HUES6 (cell line): ENCODE measurements at regions not wholly inside any gene's neighbourhood (a gene's known extent, or its start where the extent isn't known, plus 50 kb on each side); places are given as distances from the start of the nearest gene placed in this dataset.

Experiments used
- H3K27ac ChIP-seq: 2 replicates; pipeline ENCODE4 v1.7.0; 2013; ENCODE audit warnings: low read depth, mild to moderate bottlenecking, low read length, inconsistent platforms
- H3K27me3 ChIP-seq: 2 replicates; pipeline ENCODE4 v1.6.1; 2013; ENCODE audit warnings: low read length; ENCODE audit not compliant: control insufficient read depth, insufficient read depth
- H3K36me3 ChIP-seq: 2 replicates; pipeline ENCODE4 v1.6.1; 2013; ENCODE audit warnings: low read length; ENCODE audit not compliant: control insufficient read depth, insufficient read depth
- H3K4me1 ChIP-seq: 2 replicates; pipeline ENCODE4 v1.6.1; 2013; ENCODE audit warnings: low read length; ENCODE audit not compliant: control insufficient read depth, insufficient read depth
- H3K4me3 ChIP-seq: 2 replicates; pipeline ENCODE4 v1.5.1; 2013; ENCODE audit warnings: low read depth, low read length
- H3K9ac ChIP-seq: one replicate; pipeline ENCODE4 v1.6.1; 2013; ENCODE audit warnings: mild to moderate bottlenecking, low read length
- H3K9me3 ChIP-seq: 2 replicates; pipeline ENCODE4 v1.6.1; 2013; ENCODE audit warnings: low read depth, low read length; ENCODE audit not compliant: control insufficient read depth, insufficient read depth

- Histone ChIP-seq H3K9me3 (no peaks in the 10 kb centered on the region), H3K27ac (no peak overlapping the region), H3K27me3 (no peaks in the 10 kb centered on the region), H3K4me3 (no peak overlapping the region), H3K9ac (no peak overlapping the region), H3K36me3 (no peaks in the 10 kb centered on the region), H3K4me1 (no peaks in the 10 kb centered on the region)
These were observed 527.4 kb upstream of the IGFBP3 start for GRCh38 chr7:46448478-46448877.

- H3K4me3 ChIP-seq = no peak overlapping the region
- no peaks in the 10 kb centered on the region for H3K4me1 ChIP-seq
- H3K36me3 ChIP-seq = no peaks in the 10 kb centered on the region
- H3K9ac ChIP-seq = no peak overlapping the region
- H3K27me3 ChIP-seq = no peaks in the 10 kb centered on the region
- H3K9me3 ChIP-seq = no peaks in the 10 kb centered on the region
- no peak overlapping the region for H3K27ac ChIP-seq
These were observed 525.1 kb upstream of the IGFBP3 start for GRCh38 chr7:46446151-46446550.

- H3K27ac ChIP-seq = no peak overlapping the region
- H3K27me3 ChIP-seq = no peaks in the 10 kb centered on the region
- no peak overlapping the region for H3K4me3 ChIP-seq
- no peak overlapping the region for H3K9ac ChIP-seq
- no peaks in the 10 kb centered on the region for H3K4me1 ChIP-seq
- no peaks in the 10 kb centered on the region for H3K9me3 ChIP-seq
- H3K36me3 ChIP-seq = no peaks in the 10 kb centered on the region
These were observed 523.2 kb upstream of the IGFBP3 start for GRCh38 chr7:46444256-46444655.

GRCh38 chr7:46440186-46440585 lies 519.1 kb upstream of the IGFBP3 start:
- no peaks in the 10 kb centered on the region for H3K4me1 ChIP-seq
- no peaks in the 10 kb centered on the region for H3K36me3 ChIP-seq
- H3K27me3 ChIP-seq = no peaks in the 10 kb centered on the region
- H3K4me3 ChIP-seq = no peak overlapping the region
- 0 out of 2 replicates have a peak, but pooled peaks cover 5% of the 10 kb centered on the region for H3K9me3 ChIP-seq
- H3K9ac ChIP-seq = no peak overlapping the region
- no peak overlapping the region for H3K27ac ChIP-seq

GRCh38 chr7:46432708-46433107 lies 511.6 kb upstream of the IGFBP3 start:
- Histone ChIP-seq H3K4me1 (no peaks in the 10 kb centered on the region), H3K9me3 (peaks cover 8% of the 10 kb centered on the region; the same call in 1 of the 2 replicates), H3K4me3 (no peak overlapping the region), H3K27me3 (no peaks in the 10 kb centered on the region), H3K27ac (no peak overlapping the region), H3K9ac (no peak overlapping the region), H3K36me3 (no peaks in the 10 kb centered on the region)

- Histone ChIP-seq H3K9ac (no peak overlapping the region), H3K9me3 (no peaks in the 10 kb centered on the region; the same call in 1 of the 2 replicates), H3K36me3 (no peaks in the 10 kb centered on the region), H3K27me3 (no peaks in the 10 kb centered on the region), H3K4me3 (no peak overlapping the region), H3K27ac (no peak overlapping the region), H3K4me1 (no peaks in the 10 kb centered on the region)
These were observed 507.2 kb upstream of the IGFBP3 start for GRCh38 chr7:46428295-46428694.

GRCh38 chr7:46424934-46425333 lies 503.9 kb upstream of the IGFBP3 start:
- Histone ChIP-seq H3K9ac (no peak overlapping the region), H3K36me3 (no peaks in the 10 kb centered on the region), H3K4me3 (no peak overlapping the region), H3K4me1 (no peaks in the 10 kb centered on the region), H3K9me3 (no peaks in the 10 kb centered on the region), H3K27me3 (no peaks in the 10 kb centered on the region), H3K27ac (no peak overlapping the region)

- Histone ChIP-seq H3K27ac (no peak overlapping the region), H3K36me3 (no peaks in the 10 kb centered on the region), H3K27me3 (no peaks in the 10 kb centered on the region), H3K9me3 (no peaks in the 10 kb centered on the region), H3K9ac (no peak overlapping the region), H3K4me1 (no peaks in the 10 kb centered on the region), H3K4me3 (no peak overlapping the region)
These were observed 500.6 kb upstream of the IGFBP3 start for GRCh38 chr7:46421441-46422230.

GRCh38 chr7:46414946-46415345 lies 493.9 kb upstream of the IGFBP3 start:
- Histone ChIP-seq H3K27me3 (no peaks in the 10 kb centered on the region), H3K4me3 (no peak overlapping the region), H3K4me1 (no peaks in the 10 kb centered on the region), H3K36me3 (no peaks in the 10 kb centered on the region), H3K27ac (no peak overlapping the region), H3K9me3 (no peaks in the 10 kb centered on the region), H3K9ac (no peak overlapping the region)

GRCh38 chr7:46411236-46411635 lies 490.2 kb upstream of the IGFBP3 start:
- Histone ChIP-seq H3K4me1 (no peaks in the 10 kb centered on the region), H3K27me3 (no peaks in the 10 kb centered on the region), H3K9ac (no peak overlapping the region), H3K9me3 (no peaks in the 10 kb centered on the region), H3K4me3 (no peak overlapping the region), H3K27ac (no peak overlapping the region), H3K36me3 (no peaks in the 10 kb centered on the region)

- no peak overlapping the region for H3K4me3 ChIP-seq
- no peaks in the 10 kb centered on the region for H3K9me3 ChIP-seq
- no peak overlapping the region for H3K9ac ChIP-seq
- no peaks in the 10 kb centered on the region for H3K4me1 ChIP-seq
- H3K27me3 ChIP-seq = no peaks in the 10 kb centered on the region
- no peaks in the 10 kb centered on the region for H3K36me3 ChIP-seq
- H3K27ac ChIP-seq = no peak overlapping the region
These were observed 486.1 kb upstream of the IGFBP3 start for GRCh38 chr7:46407125-46407524.
